NCI-H187 treated with DMSO at 0.1 percent for 48 hours (cell line): ENCODE measurements at regions not wholly inside any gene's neighbourhood (a gene's known extent, or its start where the extent isn't known, plus 50 kb on each side); places are given as distances from the start of the nearest gene placed in this dataset.

Experiments
- DNase-seq: peaks from one replicate; lab custom pipeline; 2025; lab: John Stamatoyannopoulos, UW

DNA sequence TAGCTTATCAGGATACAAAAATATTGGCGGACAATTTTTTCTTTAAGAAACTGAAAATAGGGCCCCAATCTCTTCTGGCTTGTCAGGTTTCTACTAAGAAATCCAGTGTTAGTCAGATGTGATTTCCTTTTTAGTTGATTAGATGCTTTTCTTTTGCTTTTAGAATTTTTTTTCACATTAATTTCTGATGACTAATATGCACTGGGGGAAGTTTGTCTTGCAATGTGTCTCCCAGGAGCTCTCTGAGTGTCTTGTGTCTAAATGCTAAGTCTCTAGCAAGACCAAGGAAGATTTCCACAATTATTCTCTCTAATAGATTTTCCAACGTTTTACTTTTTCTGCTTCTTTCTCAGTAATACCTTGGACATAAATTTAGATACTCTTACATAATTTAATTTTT is 559.8 kb upstream of the TYRP1 start:
- no peak for DNase-seq

DNA sequence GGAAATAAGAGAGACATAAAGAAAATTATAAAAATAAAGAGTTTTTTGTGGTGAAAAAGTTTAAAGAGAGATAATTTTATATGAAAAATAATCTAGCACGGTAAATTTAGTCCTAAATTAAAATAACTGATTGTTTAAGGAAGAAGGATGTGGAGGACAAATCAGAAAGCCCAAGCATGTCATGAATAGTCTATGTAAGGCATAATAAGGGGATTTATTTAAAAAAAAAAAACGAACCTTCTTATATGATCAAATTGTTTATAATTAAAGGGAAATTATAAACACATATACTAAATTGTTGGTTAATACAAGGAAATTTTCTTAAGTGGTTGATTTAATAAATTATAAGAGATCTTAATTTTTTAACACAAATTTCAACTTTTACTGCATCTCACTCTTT is 551.8 kb upstream of the TYRP1 start:
- no peak for DNase-seq

DNA sequence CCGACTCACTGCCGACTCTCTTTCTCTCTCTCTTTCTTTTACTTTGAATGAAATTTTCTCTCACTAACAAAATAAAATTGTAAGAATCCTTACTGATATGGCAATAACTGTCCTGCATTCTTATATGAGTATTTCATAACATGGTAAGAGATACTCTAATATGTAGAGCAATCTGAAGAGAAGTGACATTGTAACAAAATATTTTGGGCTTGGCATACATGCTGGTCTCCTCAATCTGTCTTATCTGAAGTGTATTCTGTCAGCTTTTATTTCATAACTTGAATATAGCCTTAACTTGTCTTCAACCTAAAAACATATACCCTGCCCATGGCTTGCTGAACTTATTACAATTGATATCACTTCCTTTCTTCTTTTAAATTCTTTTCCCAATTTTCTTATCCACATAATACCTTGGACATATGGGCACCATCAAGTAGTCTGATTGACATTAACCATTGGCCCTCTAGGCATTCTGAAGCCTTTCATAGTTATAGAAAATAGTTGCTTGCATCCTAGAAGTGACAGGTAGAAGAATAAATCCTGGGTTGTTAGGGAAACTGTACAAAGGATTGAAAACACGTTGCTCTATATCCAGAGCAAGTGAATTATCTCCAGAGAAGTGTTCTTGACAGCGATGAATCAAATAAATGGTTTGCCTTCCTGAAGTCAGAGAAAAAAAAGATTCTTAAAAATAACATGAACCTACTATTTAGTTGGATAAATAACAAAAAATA is 537.6 kb upstream of the TYRP1 start:
- DNase-seq: no peak

DNA sequence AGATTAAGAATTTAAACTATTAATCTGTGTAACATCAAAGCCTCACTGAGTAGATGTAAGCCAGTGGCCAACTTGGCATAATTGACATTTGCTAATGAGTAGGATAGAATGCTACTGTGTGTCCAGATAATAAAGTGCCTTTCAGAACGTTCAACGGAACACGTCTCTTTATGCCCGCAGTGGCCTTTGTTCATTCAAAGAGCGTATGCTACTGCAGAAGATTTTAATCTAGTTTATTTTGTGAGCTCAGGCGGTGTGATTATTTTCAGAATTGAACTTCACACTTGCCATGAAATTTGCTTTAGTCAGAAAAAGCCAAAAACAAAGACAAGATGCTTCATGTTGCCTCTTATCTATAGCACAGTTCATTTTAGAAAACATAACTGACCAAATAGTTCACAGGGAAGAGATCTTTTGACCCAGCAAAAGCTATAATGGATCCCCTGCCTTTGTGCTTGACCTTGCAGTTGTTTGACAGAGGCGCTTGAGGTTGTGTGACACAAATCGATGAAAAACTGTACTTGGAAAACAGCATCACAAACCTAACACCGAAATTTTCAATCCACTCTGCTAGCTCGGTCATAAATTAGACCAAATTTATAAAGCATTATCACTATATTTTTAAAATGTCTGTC is 530.9 kb upstream of the TYRP1 start:
- no peak for DNase-seq

DNA sequence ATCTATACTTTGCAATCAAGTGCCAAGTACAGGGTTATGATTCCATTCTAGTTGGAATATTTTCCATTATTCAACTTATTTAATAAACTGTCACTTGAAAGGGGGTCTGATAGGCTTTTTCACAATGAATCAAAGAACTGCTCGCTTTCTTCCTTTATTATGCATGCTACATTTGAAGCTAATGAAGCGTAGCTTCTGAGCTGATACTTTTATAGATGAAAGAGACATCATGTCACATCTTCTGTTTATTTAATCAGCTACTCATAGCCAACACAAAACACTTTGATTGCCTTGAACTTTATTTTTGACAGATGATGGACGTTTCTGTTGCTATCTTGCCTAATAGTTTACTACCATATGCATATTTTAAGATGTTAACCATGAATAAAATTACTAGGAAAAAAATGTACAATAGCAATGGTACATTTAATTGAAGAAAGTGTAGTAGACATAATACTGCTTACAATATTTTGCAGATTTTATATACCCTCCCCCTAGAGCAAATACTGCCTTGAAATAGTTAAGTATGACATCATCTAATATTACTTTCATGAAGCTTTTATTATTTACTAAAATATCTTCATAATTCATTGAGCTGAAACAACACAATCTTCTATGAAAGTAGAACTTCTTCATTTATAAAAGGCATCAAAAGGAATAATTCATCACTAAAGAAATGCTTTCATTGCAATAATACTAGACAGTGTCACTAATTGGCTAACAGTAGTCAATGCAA is 529.3 kb upstream of the TYRP1 start:
- DNase-seq: no peak

DNA sequence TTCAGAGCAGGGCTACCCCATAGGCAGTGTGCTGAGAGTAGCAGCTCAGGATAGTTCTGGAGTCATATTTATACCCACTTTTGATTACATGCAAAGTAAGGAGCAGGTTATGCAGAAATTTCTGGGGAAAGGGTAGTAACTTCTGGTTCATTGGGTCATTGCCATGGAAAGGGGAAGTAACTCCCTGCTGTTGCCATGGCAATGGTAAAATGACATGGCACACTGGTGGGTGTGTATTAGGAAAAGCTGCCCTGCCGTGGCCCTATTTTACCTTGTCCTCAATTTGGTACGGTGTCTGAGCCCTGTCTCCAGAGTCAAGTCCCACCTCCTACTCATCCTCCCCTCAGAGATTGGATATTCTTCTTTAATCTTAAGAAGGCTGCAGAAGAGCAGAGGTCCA is 526.7 kb upstream of the TYRP1 start:
- DNase-seq: no peak

DNA sequence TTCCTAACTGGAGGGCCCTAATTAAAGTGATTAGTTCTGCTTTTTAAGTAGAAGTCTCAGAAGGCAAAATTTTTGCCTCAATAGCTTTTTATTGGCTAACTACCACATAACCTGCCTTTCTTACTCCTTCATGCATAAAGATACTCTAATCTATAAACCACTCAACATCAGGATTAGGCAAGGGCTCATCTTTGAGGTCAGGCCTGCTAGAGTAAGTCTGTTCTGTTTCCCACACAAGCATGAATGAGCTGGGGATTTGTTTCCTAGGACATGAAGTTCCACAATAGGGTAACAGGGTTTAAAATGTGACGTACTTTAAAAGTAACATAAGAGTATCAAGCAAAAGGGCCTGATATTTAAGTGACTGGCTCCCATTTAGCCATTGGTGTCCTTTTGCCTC is 522.7 kb upstream of the TYRP1 start:
- DNase-seq: no peak

DNA sequence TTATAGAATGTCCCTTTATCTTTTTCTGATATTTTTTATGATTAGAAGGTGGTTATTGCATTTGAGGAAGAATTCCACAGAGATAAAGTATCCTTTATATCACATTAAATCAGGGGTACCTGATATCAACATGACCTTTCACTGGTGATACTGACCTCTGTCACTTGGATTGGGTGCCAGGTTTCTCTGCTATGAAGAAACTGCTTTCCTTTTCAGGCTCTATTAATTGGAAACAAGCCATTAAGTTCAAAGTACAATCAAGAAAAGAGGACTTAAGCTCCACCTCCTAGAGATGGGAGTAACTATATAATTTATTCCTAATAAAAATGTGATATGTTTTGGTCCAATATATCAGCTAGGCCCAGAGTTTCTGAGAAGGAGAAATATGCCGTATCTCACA is 514.6 kb upstream of the TYRP1 start:
- DNase-seq: no peak

DNA sequence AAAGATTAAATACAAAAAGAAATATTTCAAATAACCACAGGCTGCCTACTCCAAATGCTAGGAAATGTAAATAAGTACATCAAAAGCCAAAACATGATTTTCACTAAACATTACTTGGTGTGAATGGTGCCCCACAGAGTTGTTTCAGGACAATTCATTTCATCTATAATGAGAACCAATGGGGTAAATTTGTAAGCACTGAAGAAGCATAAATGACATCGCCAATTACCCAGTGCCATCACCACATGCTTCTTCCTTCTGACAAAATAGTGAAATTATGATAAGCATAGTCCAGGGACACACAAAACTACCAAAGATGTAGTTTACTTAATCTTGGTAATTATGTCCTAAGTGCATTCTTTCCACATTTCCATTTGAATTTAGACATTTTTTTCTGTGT is 510.4 kb upstream of the TYRP1 start:
- no peak for DNase-seq

DNA sequence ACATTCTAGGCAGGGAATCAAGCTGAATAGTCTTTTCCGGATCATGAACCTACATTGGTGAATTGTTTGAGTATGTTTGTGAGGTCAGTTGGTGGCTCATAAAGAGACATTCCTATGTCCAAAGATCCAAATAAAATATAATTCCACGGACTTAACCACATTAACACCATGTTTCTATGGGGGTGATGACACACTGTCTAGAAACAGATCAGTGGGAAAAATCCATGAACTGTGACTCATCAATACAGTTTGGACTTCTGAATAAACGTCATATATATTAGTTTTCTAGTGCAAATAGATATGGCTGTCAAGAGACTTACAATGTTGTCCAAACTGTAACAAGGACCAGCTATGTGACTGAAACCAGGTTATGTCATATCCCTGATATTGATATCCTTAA is 509.9 kb upstream of the TYRP1 start:
- DNase-seq: no peak

DNA sequence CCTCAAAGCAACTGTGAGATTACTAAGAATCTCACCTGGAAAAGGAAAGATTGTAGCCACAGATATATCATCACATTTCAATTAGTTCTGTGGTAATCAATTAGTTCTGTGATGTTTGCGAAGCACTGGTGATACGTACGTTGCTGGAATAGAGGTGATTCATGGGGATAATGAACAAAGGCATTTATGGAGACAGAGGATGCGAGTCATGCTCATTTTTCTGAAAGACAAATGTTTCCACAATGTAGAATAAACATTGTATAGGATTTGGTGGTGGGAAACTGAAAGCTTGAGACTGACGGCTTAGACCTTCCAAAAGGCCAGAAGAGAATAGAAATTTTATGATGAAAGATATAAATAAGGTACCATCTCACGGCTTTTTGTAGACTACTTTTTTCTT is 507.3 kb upstream of the TYRP1 start:
- DNase-seq: no peak

DNA sequence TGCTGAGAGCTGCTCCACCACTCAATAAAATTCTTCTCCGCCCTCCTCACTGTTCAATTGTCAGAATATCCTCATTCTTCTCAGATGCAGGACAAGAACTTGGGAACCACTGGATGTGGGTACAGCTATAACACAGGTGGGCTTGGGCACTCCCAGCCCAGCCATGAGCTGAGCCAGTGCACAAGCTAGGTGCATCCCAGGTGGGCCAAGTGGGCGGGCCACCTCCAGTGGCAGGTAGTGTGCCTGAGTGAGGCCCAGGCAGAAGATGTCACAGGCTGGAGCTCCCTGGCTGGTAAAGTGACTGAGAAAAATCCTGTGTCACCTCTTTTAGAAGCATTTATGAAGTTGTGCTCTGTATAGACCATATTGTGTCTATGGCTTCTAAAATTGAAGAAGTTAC is 501.6 kb upstream of the TYRP1 start:
- DNase-seq: no peak

DNA sequence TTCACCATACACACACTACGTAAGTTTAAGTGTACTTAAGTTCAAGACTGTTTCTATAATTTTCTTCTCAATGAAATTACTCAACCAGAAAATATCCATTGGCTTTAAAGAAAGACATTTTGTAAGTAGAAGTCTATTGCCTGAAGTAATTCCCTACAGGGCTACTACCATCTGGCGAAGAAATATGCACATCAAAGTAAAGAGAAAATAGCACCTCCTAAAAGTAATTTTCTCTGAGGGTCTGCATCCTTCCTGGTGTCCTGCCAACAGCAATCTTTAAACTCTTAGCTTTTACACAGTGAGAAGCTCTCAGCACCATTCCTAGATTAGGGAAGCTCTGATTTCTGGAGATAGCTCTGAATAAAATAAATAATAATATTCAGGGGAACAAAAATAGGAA is 498.5 kb upstream of the TYRP1 start:
- no peak for DNase-seq

DNA sequence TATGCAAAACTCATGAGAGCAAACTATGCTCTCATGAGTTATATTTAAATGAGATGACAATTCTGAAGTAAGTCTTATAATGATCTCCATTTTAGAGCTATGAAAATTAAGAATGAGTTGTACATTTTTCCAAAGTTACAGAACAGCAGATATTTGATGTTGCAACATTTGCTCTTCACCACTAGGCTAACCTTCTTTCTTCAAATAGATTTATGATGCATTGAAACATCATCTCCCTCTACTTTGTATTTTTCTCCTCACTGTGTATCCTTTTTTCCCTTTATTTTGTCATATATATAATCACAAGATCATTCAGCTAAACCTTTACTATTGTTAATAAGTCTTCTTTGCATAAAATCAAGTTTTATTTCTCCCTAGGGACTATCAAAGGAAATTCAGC is 497.7 kb upstream of the TYRP1 start:
- DNase-seq: no peak

DNA sequence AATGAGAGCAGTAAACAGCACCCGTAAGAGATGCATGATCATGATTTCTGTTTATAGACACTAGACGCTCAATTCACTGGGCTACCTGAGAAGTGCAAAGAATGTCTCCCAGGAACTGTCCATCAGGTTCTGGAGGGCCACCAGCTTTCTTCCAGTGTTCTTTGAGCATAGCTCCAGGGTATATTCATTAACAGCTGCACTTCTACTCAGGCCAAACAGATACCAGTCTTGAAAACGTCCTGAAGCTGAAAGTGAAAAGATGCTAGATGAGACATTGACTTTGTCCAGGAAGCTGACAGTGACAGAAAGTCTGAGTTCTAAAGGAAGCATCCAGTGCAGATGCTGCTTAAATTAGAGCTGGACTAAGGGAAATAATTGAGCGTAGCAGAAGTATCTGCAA is 488.7 kb upstream of the TYRP1 start:
- no peak for DNase-seq

DNA sequence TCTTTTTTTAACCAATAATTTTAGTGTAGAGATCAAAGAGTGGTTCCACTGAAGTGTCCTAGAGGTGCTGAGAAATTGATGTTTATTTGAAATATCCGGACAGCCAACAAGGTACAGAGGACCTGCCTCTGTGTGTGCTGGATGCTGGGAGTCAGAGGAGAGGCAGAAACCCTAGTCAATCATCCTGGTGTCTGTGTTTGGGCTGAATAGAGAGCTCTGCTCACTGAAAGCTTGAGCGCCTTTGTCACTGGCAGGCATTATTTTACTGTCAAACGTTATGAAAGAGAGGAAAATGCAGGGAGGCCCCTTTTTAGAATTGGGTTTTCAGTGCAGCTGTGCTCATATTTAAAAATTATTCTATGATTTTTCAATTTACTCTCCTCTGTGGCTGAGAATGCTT is 480.3 kb upstream of the TYRP1 start:
- no peak for DNase-seq

DNA sequence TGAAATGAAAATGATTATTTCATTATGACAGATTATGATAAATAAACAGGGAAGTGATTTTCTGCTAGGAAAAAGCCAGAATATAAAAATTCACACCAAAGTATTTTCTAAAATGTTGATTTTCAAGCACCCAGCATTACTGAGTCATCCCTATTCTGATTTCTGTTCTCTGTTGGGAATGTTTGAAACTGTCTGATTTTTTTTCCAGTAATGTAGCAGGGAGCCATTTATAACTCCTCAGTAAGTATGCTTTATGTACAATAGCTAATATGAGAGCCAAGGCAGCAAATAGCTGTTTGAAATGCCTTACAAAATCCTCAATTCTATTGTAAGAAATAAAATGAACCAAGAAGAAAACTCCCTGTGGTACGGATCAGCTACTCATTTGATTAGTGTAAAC is 471.7 kb upstream of the TYRP1 start:
- no peak for DNase-seq

DNA sequence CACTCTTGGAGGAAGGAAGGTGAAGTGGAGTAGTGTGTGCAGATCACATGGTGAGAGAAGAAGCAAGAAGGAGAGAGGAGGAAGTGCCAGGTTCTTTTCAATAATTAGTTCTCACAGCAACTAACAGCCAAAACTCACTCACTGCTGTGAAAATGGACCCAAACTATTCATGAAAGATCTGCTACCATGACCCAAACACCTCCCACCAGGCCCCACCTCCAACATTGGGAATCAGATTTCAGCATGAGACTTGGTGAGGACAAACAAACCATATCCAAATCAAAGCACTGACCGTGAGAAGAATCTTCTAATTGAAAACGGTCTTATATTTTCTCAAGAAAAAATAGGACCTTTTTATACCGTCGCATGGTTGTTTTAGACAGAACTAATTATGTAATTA is 468.7 kb upstream of the TYRP1 start:
- no peak for DNase-seq

DNA sequence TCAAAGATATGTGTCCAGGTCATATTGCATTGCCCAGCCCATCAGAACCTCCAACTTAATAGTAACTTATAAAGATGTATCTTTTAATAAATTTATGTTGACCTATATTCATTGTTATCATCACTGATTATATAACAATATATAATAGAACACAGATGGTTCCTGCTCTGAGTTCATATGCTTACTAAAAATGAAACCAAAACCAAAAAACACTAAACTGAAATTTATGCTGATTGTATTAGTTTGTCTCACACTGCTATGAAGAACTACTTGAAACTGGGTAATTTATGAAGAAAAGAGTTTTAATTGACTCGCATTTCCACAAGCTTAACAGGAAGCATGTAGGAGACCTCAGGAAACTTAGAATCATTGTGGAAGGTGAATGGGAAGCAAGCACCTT is 462.5 kb upstream of the TYRP1 start:
- no peak for DNase-seq

DNA sequence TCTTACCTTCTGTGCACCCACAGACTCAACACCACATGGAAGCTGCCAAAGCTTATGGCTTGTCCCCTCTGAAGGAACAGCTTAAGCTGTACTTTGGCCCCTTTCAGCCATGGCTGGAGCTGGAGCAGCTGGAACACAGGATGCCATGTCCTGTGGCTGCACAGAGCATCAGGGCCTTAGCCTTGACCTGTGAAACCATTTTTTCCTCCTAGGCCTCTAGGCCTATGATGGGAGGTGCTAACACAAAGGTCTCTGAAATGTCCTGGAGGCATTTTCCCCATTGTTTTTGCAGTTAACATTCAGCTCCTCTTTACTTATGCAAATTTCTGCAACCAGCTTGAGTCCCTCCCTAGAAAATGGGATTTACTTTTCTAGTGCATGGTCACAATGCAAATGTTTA is 461.4 kb upstream of the TYRP1 start:
- no peak for DNase-seq

DNA sequence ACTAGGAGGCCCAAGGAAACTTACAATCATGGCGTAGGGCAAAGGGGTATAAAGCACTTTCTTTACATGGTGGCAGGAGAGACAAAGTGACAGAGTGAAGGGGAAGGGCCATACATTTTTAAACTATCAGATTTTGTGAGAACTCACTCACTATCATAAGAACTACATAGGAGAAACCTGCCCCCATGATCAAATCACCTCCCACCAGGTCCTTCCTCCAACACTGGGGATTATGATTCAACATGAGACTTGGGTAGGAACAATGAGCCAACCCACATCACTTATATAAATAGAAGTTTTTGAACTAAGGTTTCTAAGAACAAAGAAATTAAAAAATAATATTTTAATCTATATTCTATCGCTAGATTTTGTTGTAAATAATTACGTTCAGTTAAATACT is 460.3 kb upstream of the TYRP1 start:
- no peak for DNase-seq

DNA sequence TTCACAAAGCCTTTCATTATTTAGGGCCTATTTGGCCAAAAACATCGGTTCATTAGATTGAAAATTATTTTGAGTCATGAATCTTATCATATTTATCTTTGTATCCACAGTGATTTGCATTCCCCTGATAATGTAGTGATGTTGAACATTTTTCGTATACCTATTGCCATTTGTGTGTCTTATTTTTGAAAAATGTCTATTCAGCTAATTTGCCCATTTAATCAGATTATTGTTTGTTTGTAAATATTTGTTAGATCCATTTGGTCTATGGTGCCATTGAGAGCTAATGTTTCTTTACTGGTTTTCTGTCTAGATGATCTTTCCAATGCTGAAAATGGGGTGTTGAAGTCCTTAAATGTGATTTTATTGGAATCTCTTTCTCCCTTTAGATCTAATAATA is 439.2 kb upstream of the TYRP1 start:
- DNase-seq: no peak

DNA sequence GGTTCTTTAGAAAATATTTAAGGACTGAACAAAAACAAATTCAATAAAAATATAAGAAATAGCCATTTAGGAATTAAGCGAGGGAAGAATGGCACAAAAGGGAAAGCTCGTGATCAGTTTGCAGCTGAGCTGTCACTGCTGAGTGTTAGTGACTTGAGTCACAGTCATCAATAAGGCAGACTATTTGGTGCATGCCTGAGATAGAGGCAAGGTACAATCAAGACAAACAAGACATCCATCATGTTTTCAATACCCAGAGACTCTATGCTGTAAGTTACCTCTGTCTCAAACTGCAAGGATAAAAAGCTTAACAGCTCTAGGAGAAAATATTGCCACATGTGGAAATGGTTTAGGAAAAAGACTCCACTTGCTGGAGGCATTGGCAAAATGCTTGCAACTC is 426.4 kb upstream of the TYRP1 start:
- DNase-seq: no peak
